PC-9 (cell line): ENCODE measurements at regions not wholly inside any gene's neighbourhood (a gene's known extent, or its start where the extent isn't known, plus 50 kb on each side); places are given as distances from the start of the nearest gene placed in this dataset.

Experiments used
- BruUV-seq: library from RNA; stranded (reverse); fragments of 400-500 nt; replicated peaks from 2 replicates; lab custom pipeline; 2021; lab: Mats Ljungman, UMichigan
- CTCF ChIA-PET: fragments of 300-600 bp; sonication (Branson Sonifier 250); formaldehyde crosslinking; loops from one replicate; lab custom pipeline; 2022; ENCODE audit warnings: antibody characterized with exemption; lab: Charles Lee
- POLR2A ChIA-PET: fragments of 300-600 bp; sonication (Branson Sonifier 250); formaldehyde crosslinking; loops from one replicate; lab custom pipeline; 2022; ENCODE audit warnings: antibody characterized with exemption; ENCODE audit not compliant: unreplicated experiment; lab: Charles Lee
- DNase-seq, 2 experiments: peaks; one replicate each; pipeline versions ENCODE4 v3.0.0 to v3.0.0-alpha.2; 2015 to 2022; ENCODE audit warnings: mixed read lengths in 1 of 2
- H2AFZ ChIP-seq: fragments of 200-600 bp; sonication (generic); 2 replicates; pipeline ENCODE4 v1.8.1; 2017; ENCODE audit warnings: antibody characterized with exemption
- H3F3A ChIP-seq: fragments of 200-600 bp; sonication (generic); 2 replicates; pipeline ENCODE4 v1.8.1; 2017; ENCODE audit warnings: antibody characterized with exemption, mild to moderate bottlenecking, low read depth; ENCODE audit not compliant: insufficient read depth
- H3K27ac ChIP-seq: fragments of 200-600 bp; sonication (generic); 2 replicates; pipeline ENCODE4 v1.6.1; 2016; ENCODE audit warnings: mixed run types
- H3K27me3 ChIP-seq: fragments of 200-600 bp; sonication (generic); 2 replicates; pipeline ENCODE4 v1.6.1; 2016; ENCODE audit warnings: low read depth, mixed run types; ENCODE audit not compliant: insufficient read depth
- H3K36me3 ChIP-seq: fragments of 200-600 bp; sonication (generic); 2 replicates; pipeline ENCODE4 v1.6.1; 2016; ENCODE audit warnings: low read depth, mixed run types
- H3K4me1 ChIP-seq: fragments of 200-600 bp; sonication (generic); replicated peaks from 2 replicates; pipeline ENCODE4 v1.6.1; 2016; ENCODE audit warnings: mixed run types; ENCODE audit not compliant: insufficient read depth
- H3K4me2 ChIP-seq: fragments of 200-600 bp; sonication (generic); 2 replicates; pipeline ENCODE4 v1.6.1; 2017; ENCODE audit warnings: mixed run types
- H3K4me3 ChIP-seq: fragments of 200-600 bp; sonication (generic); 2 replicates; pipeline ENCODE4 v1.6.1; 2016; ENCODE audit warnings: mixed run types
- H3K79me2 ChIP-seq: fragments of 200-600 bp; sonication (generic); 2 replicates; pipeline ENCODE4 v1.6.1; 2017; ENCODE audit warnings: low read depth, mixed run types
- H3K9me2 ChIP-seq: fragments of 200-600 bp; sonication (generic); 2 replicates; pipeline ENCODE4 v1.8.1; 2017; ENCODE audit warnings: mild to moderate bottlenecking; ENCODE audit not compliant: insufficient read depth
- H3K9me3 ChIP-seq: fragments of 200-600 bp; sonication (generic); 2 replicates; pipeline ENCODE4 v1.8.1; 2016; ENCODE audit warnings: low read depth; ENCODE audit not compliant: insufficient read depth
- H4K20me1 ChIP-seq: fragments of 200-600 bp; sonication (generic); 2 replicates; pipeline ENCODE4 v1.8.1; 2017; ENCODE audit not compliant: insufficient read depth
- CTCF ChIP-seq: fragments of 200-600 bp; sonication (generic); conservative IDR thresholded peaks from 2 replicates; pipeline ENCODE4 v1.6.1; 2017; ENCODE audit warnings: mixed run types, antibody characterized with exemption, mild to moderate bottlenecking, moderate library complexity
- EZH2 ChIP-seq: fragments of 200-600 bp; sonication (generic); IDR thresholded peaks from 2 replicates; pipeline ENCODE4 v1.8.0; 2017; ENCODE audit warnings: antibody characterized with exemption, low read depth
- intact Hi-C: fragments of 100-400 bp; cut with micrococcal nuclease; formaldehyde crosslinking; loops from one replicate; pipeline ENCODE4 v1.10.0; 2022; ENCODE audit not compliant: unreplicated experiment

GRCh38 chr5:100004969-100005368 is 530.2 kb upstream of the FAM174A start:
- no TSS peak for BruUV-seq
- no peaks in the 10 kb centered on the region for H3K79me2 ChIP-seq
- H3K4me3 ChIP-seq, result no peak overlapping the region
- no peaks in the 10 kb centered on the region for H4K20me1 ChIP-seq
- peak in 1 of 2 experiments; percentile 65 for DNase-seq
- POLR2A ChIA-PET, result no interaction called here
- H3F3A ChIP-seq, result no peaks in the 10 kb centered on the region
- H2AFZ ChIP-seq, result no peak overlapping the region
- TF ChIP-seq CTCF, result no peak
- no peak for TF ChIP-seq EZH2
- intact Hi-C loops, result no loop called here
- H3K27me3 ChIP-seq, result no peaks in the 10 kb centered on the region
- H3K27ac ChIP-seq, result no peak overlapping the region
- no peaks in the 10 kb centered on the region for H3K9me2 ChIP-seq
- 0 out of 2 replicates have a peak, but pooled peaks cover 5% of the 10 kb centered on the region for H3K4me1 ChIP-seq
- no peaks in the 10 kb centered on the region for H3K9me3 ChIP-seq
- CTCF ChIA-PET, result no interaction called here
- no peaks in the 10 kb centered on the region for H3K36me3 ChIP-seq
- H3K4me2 ChIP-seq, result 0 out of 2 replicates have a peak overlapping the region, but pooled peaks have one; percentile 4

GRCh38 chr5:99998319-99998718 is 536.9 kb upstream of the FAM174A start:
- BruUV-seq, result no TSS peak
- POLR2A ChIA-PET, result no interaction called here

GRCh38 chr5:99995407-99995806 is 539.8 kb upstream of the FAM174A start:
- CTCF ChIA-PET, result no interaction called here
- intact Hi-C loops, result no loop called here
- no peaks in the 10 kb centered on the region for H3K79me2 ChIP-seq
- H3K9me2 ChIP-seq, result no peaks in the 10 kb centered on the region
- no peak overlapping the region for H2AFZ ChIP-seq
- H3K4me1 ChIP-seq, result no peaks in the 10 kb centered on the region
- no peak overlapping the region for H3K4me2 ChIP-seq
- no peak overlapping the region for H3K4me3 ChIP-seq
- H3F3A ChIP-seq, result no peaks in the 10 kb centered on the region
- H3K36me3 ChIP-seq, result no peaks in the 10 kb centered on the region
- H3K27me3 ChIP-seq, result no peaks in the 10 kb centered on the region
- TF ChIP-seq CTCF (no peak), EZH2 (no peak)
- no peak overlapping the region for H3K27ac ChIP-seq
- no peak for DNase-seq
- H3K9me3 ChIP-seq, result no peaks in the 10 kb centered on the region
- H4K20me1 ChIP-seq, result no peaks in the 10 kb centered on the region
- no TSS peak for BruUV-seq
- POLR2A ChIA-PET, result no interaction called here

More at GRCh38 chr5:99998319-99998718, 536.9 kb upstream of the FAM174A start:
- Histone ChIP-seq H3K27me3 (no peaks in the 10 kb centered on the region), H3K9me3 (no peaks in the 10 kb centered on the region), H3K9me2 (no peaks in the 10 kb centered on the region), H3K79me2 (no peaks in the 10 kb centered on the region), H3K4me2 (no peak overlapping the region), H3F3A (no peaks in the 10 kb centered on the region), H3K27ac (no peak overlapping the region), H4K20me1 (no peaks in the 10 kb centered on the region), H3K4me1 (no peaks in the 10 kb centered on the region), H3K36me3 (no peaks in the 10 kb centered on the region), H3K4me3 (no peak overlapping the region), H2AFZ (no peak overlapping the region)
- CTCF ChIA-PET, result no interaction called here
- intact Hi-C loops, result no loop called here
- no peak for TF ChIP-seq CTCF
- DNase-seq, result no peak
